Neuronal stem cell (in vitro differentiated cells): ENCODE measurements at regions not wholly inside any gene's neighbourhood (a gene's known extent, or its start where the extent isn't known, plus 50 kb on each side); places are given as distances from the start of the nearest gene placed in this dataset.

Experiments used
- DNase-seq: peaks from one replicate; pipeline ENCODE4 v3.0.0-alpha.2; 2013; ENCODE audit warnings: low spot score
- H2AFZ ChIP-seq: one replicate; pipeline ENCODE4 v1.6.1; 2013; ENCODE audit warnings: mild to moderate bottlenecking, low read length, inconsistent platforms
- H2AK5ac ChIP-seq: 2 replicates; pipeline ENCODE4 v1.6.1; 2013; ENCODE audit warnings: low read depth, mild to moderate bottlenecking, inconsistent platforms, low read length, moderate library complexity, mixed read lengths
- H2BK120ac ChIP-seq: 2 replicates; pipeline ENCODE4 v1.6.1; 2013; ENCODE audit warnings: low read depth, mild to moderate bottlenecking, inconsistent platforms, low read length, moderate library complexity, mixed read lengths
- H2BK12ac ChIP-seq: one replicate; pipeline ENCODE4 v1.6.1; 2013; ENCODE audit warnings: low read length, inconsistent platforms
- H2BK15ac ChIP-seq: 2 replicates; pipeline ENCODE4 v1.6.1; 2013; ENCODE audit warnings: mild to moderate bottlenecking, low read length, inconsistent platforms, mixed read lengths
- H2BK5ac ChIP-seq: one replicate; pipeline ENCODE4 v1.6.1; 2013; ENCODE audit warnings: inconsistent platforms, mild to moderate bottlenecking, low read length, moderate library complexity
- H3K14ac ChIP-seq: one replicate; pipeline ENCODE4 v1.6.1; 2013; ENCODE audit warnings: low read length, inconsistent platforms
- H3K18ac ChIP-seq: 2 replicates; pipeline ENCODE4 v1.6.1; 2013; ENCODE audit warnings: low read length, inconsistent platforms
- H3K23ac ChIP-seq: 2 replicates; pipeline ENCODE4 v1.6.1; 2013; ENCODE audit warnings: low read depth, mild to moderate bottlenecking, mixed read lengths, low read length, inconsistent platforms; ENCODE audit not compliant: poor library complexity
- H3K27ac ChIP-seq: replicated peaks from 3 replicates; pipeline ENCODE4 v1.5.1; 2013; ENCODE audit warnings: low read length, inconsistent platforms
- H3K27me3 ChIP-seq, 3 experiments: 2 replicates each; pipeline ENCODE4 v1.6.1; 2013; ENCODE audit warnings: low read length in 3 of 3, mild to moderate bottlenecking in 2 of 3, inconsistent platforms in 1 of 3, low read depth in 1 of 3, mixed read lengths in 1 of 3, moderate library complexity in 1 of 3; ENCODE audit not compliant: control insufficient read depth in 3 of 3, insufficient read depth in 3 of 3
- H3K36me3 ChIP-seq, 2 donors: replicated peaks in 1 of 2; 2 replicates each; pipeline ENCODE4 v1.6.1; 2013; ENCODE audit warnings: low read length in 2 of 2; ENCODE audit not compliant: control insufficient read depth in 2 of 2, insufficient read depth in 2 of 2
- H3K4ac ChIP-seq: 2 replicates; pipeline ENCODE4 v1.6.1; 2013; ENCODE audit warnings: inconsistent platforms, mild to moderate bottlenecking, low read length, moderate library complexity
- H3K4me1 ChIP-seq, 2 donors: 1 replicate in 1 of 2; 2 replicates in 1 of 2; pipeline ENCODE4 v1.6.1; 2013; ENCODE audit warnings: low read length in 2 of 2, low read depth in 1 of 2; ENCODE audit not compliant: control insufficient read depth in 2 of 2, insufficient read depth in 1 of 2
- H3K4me2 ChIP-seq: one replicate; pipeline ENCODE4 v1.6.1; 2013; ENCODE audit warnings: mild to moderate bottlenecking, low read length, inconsistent platforms; ENCODE audit not compliant: insufficient read depth, poor library complexity, severe bottlenecking
- H3K4me3 ChIP-seq, 2 donors: 2 replicates each; pipeline ENCODE4 v1.5.1; 2013; ENCODE audit warnings: low read length in 2 of 2, mild to moderate bottlenecking in 2 of 2, inconsistent platforms in 1 of 2, moderate library complexity in 1 of 2
- H3K79me1 ChIP-seq: one replicate; pipeline ENCODE4 v1.6.1; 2013; ENCODE audit warnings: low read depth, mild to moderate bottlenecking, inconsistent platforms, low read length, moderate library complexity
- H3K9ac ChIP-seq: one replicate; pipeline ENCODE4 v1.6.1; 2013; ENCODE audit warnings: mild to moderate bottlenecking, low read depth, low read length, inconsistent platforms; ENCODE audit not compliant: poor library complexity
- H3K9me3 ChIP-seq, 2 donors: replicated peaks in 1 of 2; 2 replicates each; pipeline versions ENCODE3 to v1.6.1; 2013; ENCODE audit warnings: low read length in 2 of 2, mild to moderate bottlenecking in 2 of 2, inconsistent platforms in 1 of 2, low read depth in 1 of 2, mixed read lengths in 1 of 2, moderate library complexity in 1 of 2; ENCODE audit not compliant: control insufficient read depth in 2 of 2, insufficient read depth in 1 of 2
- H4K8ac ChIP-seq: one replicate; pipeline ENCODE4 v1.6.1; 2013; ENCODE audit warnings: low read depth, mild to moderate bottlenecking, inconsistent platforms, low read length, moderate library complexity
- H4K91ac ChIP-seq: one replicate; pipeline ENCODE4 v1.6.1; 2013; ENCODE audit warnings: low read length, low read depth, mild to moderate bottlenecking, inconsistent platforms; ENCODE audit not compliant: poor library complexity
- WGBS, 2 donors: extraction: QIAGEN DNeasy Blood & Tissue Kit; methylation state at CpG; one replicate each; pipeline ENCODE4 v1.1.7; 2013; ENCODE audit warnings: missing lambda C conversion rate in 2 of 2, mixed read lengths in 1 of 2; ENCODE audit not compliant: insufficient read length in 2 of 2, insufficient replicate concordance in 1 of 2; ENCODE audit errors: extremely low coverage in 2 of 2; 5-methylcytosine and 5-hydroxymethylcytosine counted together

DNA sequence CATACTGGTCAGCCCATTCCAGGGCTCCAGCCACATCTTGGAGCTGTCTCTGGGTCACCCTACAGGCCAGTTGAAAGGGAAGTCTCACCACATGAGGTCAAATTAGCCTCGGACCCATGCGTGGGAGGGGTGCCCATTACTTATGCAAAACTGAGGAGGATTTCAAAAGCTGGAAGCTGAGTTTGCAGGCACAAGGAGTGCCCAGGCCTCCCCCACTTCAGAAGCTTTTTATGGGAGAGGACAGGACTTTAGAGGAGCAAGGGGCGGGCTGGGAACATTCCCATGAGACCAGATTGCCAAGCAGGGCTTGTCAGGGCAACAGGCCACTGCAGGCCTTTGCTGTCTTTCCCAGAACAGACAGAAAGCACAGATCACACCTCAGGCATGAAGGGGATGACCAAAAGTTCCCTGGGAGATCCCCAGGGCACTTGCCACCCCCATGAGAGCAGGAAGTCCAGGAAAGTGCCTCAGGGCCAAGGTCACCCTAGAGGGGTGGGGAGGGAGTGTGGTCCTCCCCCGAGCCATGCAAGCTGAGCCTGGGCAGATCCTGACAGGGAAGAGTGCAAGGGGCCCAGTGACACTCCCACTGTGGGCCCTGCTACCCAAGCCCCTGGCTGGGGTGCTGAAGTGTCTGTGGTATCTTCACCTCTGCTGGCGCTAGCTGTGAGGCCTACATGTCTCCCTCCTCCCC lies 267.7 kb downstream of the BCL11A start:
- no peak overlapping the region for H2AK5ac ChIP-seq
- H3K14ac ChIP-seq, result no peak overlapping the region
- H3K36me3 ChIP-seq, result no peaks in the 10 kb centered on the region
- no peak overlapping the region for H2BK5ac ChIP-seq
- no peak overlapping the region for H3K4me2 ChIP-seq
- no peaks in the 10 kb centered on the region for H3K79me1 ChIP-seq
- H3K4me1 ChIP-seq, result no peaks in the 10 kb centered on the region
- H2BK120ac ChIP-seq, result no peak overlapping the region
- whole genome bisulfite sequencing, 2 donors, result no CpG with 5 or more reads among the region's 5 CpGs
- H2BK15ac ChIP-seq, result no peak overlapping the region
- DNase-seq, result no peak
- H3K23ac ChIP-seq, result no peak overlapping the region
- no peak overlapping the region for H2AFZ ChIP-seq
- H3K18ac ChIP-seq, result peak overlapping the region; percentile 63
- H3K9ac ChIP-seq, result no peak overlapping the region
- no peak overlapping the region for H3K4ac ChIP-seq
- no peak overlapping the region for H4K91ac ChIP-seq
- no peak overlapping the region for H4K8ac ChIP-seq
- H3K27me3 ChIP-seq, result no peaks in the 10 kb centered on the region
- H2BK12ac ChIP-seq, result peak overlapping the region; percentile 50
- H3K27ac ChIP-seq, result no peak overlapping the region
- H3K9me3 ChIP-seq, result no peaks in the 10 kb centered on the region
- no peak overlapping the region for H3K4me3 ChIP-seq

DNA sequence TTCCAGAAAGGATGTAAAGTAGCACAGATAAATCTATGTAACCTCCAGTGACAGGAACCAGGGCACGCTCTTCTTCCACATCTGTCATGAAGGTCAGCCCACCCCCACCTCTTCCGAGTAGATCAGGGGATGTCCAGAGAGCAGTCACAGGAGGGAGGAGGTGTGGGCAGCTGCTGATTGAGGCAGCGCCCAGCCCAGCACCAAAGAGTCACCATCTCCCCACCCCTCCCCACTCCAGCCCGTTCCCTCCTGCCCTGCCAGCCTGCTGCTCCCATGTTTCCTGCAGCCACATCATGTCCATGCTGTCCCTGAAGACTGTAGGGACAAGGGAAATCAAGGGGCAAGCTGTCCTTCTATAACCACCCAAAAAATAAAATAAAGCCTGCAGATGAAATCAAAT lies 269.8 kb downstream of the BCL11A start:
- Histone ChIP-seq H3K9me3 (no peaks in the 10 kb centered on the region), H2BK12ac (no peak overlapping the region), H4K91ac (no peak overlapping the region), H2BK15ac (no peak overlapping the region), H3K14ac (no peak overlapping the region), H2AK5ac (no peak overlapping the region), H3K4me1 (no peaks in the 10 kb centered on the region), H3K23ac (no peak overlapping the region), H2BK5ac (no peak overlapping the region), H3K18ac (no peak overlapping the region), H4K8ac (no peak overlapping the region), H3K79me1 (no peaks in the 10 kb centered on the region), H3K4ac (no peak overlapping the region), H3K27me3 (no peaks in the 10 kb centered on the region), H3K4me2 (no peak overlapping the region), H3K4me3 (no peak overlapping the region), H3K27ac (no peak overlapping the region), H2BK120ac (no peak overlapping the region), H3K36me3 (no peaks in the 10 kb centered on the region), H3K9ac (no peak overlapping the region), H2AFZ (no peak overlapping the region)
- DNase-seq, result no peak
- WGBS, 2 donors, result no CpG with 5 or more reads among the region's 4 CpGs

DNA sequence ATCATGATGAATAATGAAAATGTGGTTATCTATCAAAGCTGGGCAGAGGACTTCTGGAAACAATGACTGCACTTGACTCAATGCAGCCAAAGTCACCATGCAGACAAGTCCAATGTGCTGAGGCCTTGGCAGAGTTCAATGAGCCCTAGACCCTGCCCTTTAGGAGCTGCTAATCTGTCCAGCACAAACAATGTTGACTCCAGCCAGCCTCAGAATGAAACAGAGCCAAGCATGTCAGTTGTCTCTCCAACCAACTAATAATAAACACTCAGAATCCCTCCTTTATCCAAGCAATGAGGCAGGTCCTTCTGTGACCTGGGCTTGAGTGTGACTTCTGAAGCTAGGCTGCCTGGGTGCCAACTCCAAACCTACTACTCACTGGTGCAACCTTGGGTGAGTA lies 270.6 kb downstream of the BCL11A start:
- no peak overlapping the region for H3K27ac ChIP-seq
- no peak for DNase-seq
- no peak overlapping the region for H4K8ac ChIP-seq
- H3K4ac ChIP-seq, result no peak overlapping the region
- no peak overlapping the region for H3K9ac ChIP-seq
- no peak overlapping the region for H2BK12ac ChIP-seq
- H3K4me1 ChIP-seq, result no peaks in the 10 kb centered on the region
- no peak overlapping the region for H4K91ac ChIP-seq
- no peak overlapping the region for H2BK15ac ChIP-seq
- no peak overlapping the region for H3K18ac ChIP-seq
- H3K27me3 ChIP-seq, result no peaks in the 10 kb centered on the region
- no peaks in the 10 kb centered on the region for H3K79me1 ChIP-seq
- no peak overlapping the region for H3K14ac ChIP-seq
- H3K4me2 ChIP-seq, result no peak overlapping the region
- no peak overlapping the region for H2AFZ ChIP-seq
- H3K9me3 ChIP-seq, result no peaks in the 10 kb centered on the region
- no peak overlapping the region for H2AK5ac ChIP-seq
- no peak overlapping the region for H2BK120ac ChIP-seq
- no peaks in the 10 kb centered on the region for H3K36me3 ChIP-seq
- H2BK5ac ChIP-seq, result no peak overlapping the region
- no peak overlapping the region for H3K23ac ChIP-seq
- H3K4me3 ChIP-seq, result no peak overlapping the region

DNA sequence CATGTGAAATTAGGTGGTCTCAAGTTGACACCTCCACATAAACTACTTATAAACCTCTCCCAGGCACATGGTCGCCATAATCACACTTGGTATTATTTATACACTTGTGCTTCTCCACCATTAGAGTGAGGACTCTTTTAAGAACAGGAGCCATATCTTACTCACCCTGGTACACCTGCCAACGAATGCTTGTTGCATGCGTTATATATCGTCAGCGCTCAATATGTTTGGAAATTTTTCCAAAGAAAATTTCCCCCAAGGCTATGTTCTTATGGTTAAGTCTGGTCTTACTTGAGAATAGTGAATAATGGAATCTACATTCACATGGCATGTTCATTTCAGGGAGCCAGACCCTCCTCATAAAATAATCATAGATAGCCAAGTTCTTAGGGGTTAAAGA lies 271.7 kb downstream of the BCL11A start:
- no peak overlapping the region for H3K23ac ChIP-seq
- H3K9me3 ChIP-seq, result no peaks in the 10 kb centered on the region
- H2AK5ac ChIP-seq, result no peak overlapping the region

More for the DNA sequence above, 271.7 kb downstream of the BCL11A start:
- H4K8ac ChIP-seq, result no peak overlapping the region
- no peak overlapping the region for H3K27ac ChIP-seq
- no peak overlapping the region for H3K4me2 ChIP-seq
- DNase-seq, result no peak
- H3K18ac ChIP-seq, result no peak overlapping the region
- H3K4ac ChIP-seq, result no peak overlapping the region
- no peak overlapping the region for H2BK15ac ChIP-seq
- H4K91ac ChIP-seq, result no peak overlapping the region
- H2BK120ac ChIP-seq, result no peak overlapping the region
- H2BK12ac ChIP-seq, result no peak overlapping the region
- H3K4me1 ChIP-seq, result no peaks in the 10 kb centered on the region
- no peak overlapping the region for H3K4me3 ChIP-seq
- no peak overlapping the region for H2AFZ ChIP-seq
- no peaks in the 10 kb centered on the region for H3K36me3 ChIP-seq
- H3K79me1 ChIP-seq, result no peaks in the 10 kb centered on the region
- H3K9ac ChIP-seq, result no peak overlapping the region
- no peak overlapping the region for H3K14ac ChIP-seq
- H2BK5ac ChIP-seq, result no peak overlapping the region
- no CpG with 5 or more reads among the region's 5 CpGs for WGBS, 2 donors
- no peaks in the 10 kb centered on the region for H3K27me3 ChIP-seq
